ENCODE measurements at regions not wholly inside any gene's neighbourhood (a gene's known extent, or its start where the extent isn't known, plus 50 kb on each side); places are given as distances from the start of the nearest gene placed in this dataset.

DNA sequence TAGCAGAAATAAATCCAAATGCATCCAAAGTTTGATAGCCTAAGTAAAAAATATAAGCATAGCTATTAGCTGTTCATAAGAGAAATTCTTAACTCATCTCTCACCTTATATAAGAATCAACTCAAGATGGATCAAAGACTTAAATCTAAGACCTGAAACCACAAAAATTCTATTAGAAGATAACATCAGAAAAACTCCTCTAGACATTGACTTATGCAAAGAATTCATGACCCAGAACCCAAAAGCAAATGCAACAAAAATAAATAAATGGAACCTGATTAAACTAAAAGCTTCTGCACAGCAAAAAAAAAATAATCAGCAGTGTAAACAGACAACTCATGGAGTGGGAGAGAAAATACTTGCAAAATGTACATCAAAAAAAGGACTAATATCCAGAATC lies 184.3 kb downstream of the TFAP2A start:
- no peak overlapping the region for H3K27ac ChIP-seq (ENCODE audit: low read depth in 1 of 2, low read length in 1 of 2)
- H3K4me1 ChIP-seq (ENCODE audit: control insufficient read depth in 5 of 5, insufficient read depth in 5 of 5, low read length in 5 of 5): no peaks in the 10 kb centered on the region
- no peaks in the 10 kb centered on the region for H3K27me3 ChIP-seq (ENCODE audit: control insufficient read depth in 3 of 3, insufficient read depth in 3 of 3, low read length in 2 of 3)
- no peak for ATAC-seq (ENCODE audit: insufficient read depth, low FRiP score)
- H3K4me3 ChIP-seq: no peak overlapping the region
- TF ChIP-seq CTCF (IDR thresholded peaks at IDR 0.05; ENCODE audit: control extremely low read depth, extremely low read depth): no peak
- H3K36me3 ChIP-seq (ENCODE audit: control insufficient read depth in 4 of 4, insufficient read depth in 4 of 4, low read length in 4 of 4): no peaks in the 10 kb centered on the region
- H3K9me3 ChIP-seq (ENCODE audit: control insufficient read depth in 4 of 4, insufficient read depth in 3 of 4, low read length in 3 of 4): peaks cover 0 to 3% (median 0%) of the 10 kb centered on the region in 4 donors
- H3K9ac ChIP-seq (ENCODE audit: insufficient read depth in 1 of 2, low read length in 2 of 2): no peak overlapping the region
- no peak for DNase-seq

DNA sequence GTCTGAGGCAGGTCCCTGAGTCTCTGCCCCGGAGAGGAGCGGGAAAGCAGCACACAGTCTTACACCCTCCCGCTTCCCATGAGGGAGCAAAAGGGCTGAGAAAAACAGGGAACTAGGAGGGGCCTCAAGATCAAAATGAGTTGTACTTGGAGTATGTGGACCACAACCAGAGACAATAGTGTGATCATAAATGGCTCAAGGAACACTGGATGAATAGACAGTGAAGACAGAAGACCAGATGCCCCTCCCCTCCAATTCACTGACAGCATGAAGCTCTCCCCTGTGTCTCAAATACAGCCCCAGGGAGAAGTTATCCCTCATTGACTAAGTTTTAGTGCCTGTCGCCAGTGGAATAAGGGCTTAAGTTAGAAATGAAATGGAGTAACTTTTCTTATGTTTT lies 191.0 kb downstream of the TFAP2A start:
- H3K9me3 ChIP-seq (ENCODE audit: control insufficient read depth in 4 of 4, insufficient read depth in 3 of 4, low read length in 3 of 4): peaks cover 0 to 3% (median 0%) of the 10 kb centered on the region in 4 donors
- no peak overlapping the region for H3K27ac ChIP-seq (ENCODE audit: low read depth in 1 of 2, low read length in 1 of 2)
- no peaks in the 10 kb centered on the region for H3K4me1 ChIP-seq (ENCODE audit: control insufficient read depth in 5 of 5, insufficient read depth in 5 of 5, low read length in 5 of 5)
- TF ChIP-seq CTCF (IDR thresholded peaks at IDR 0.05; ENCODE audit: control extremely low read depth, extremely low read depth): no peak
- 94 to 97% methylated on average over 4 of the region's 4 CpGs for WGBS, 2 donors
- ATAC-seq (ENCODE audit: insufficient read depth, low FRiP score): no peak
- no peaks in the 10 kb centered on the region for H3K36me3 ChIP-seq (ENCODE audit: control insufficient read depth in 4 of 4, insufficient read depth in 4 of 4, low read length in 4 of 4)
- no peak for DNase-seq
- no peaks in the 10 kb centered on the region for H3K27me3 ChIP-seq (ENCODE audit: control insufficient read depth in 3 of 3, insufficient read depth in 3 of 3, low read length in 2 of 3)
- no peak overlapping the region for H3K9ac ChIP-seq (ENCODE audit: insufficient read depth in 1 of 2, low read length in 2 of 2)
- no peak overlapping the region for H3K4me3 ChIP-seq

DNA sequence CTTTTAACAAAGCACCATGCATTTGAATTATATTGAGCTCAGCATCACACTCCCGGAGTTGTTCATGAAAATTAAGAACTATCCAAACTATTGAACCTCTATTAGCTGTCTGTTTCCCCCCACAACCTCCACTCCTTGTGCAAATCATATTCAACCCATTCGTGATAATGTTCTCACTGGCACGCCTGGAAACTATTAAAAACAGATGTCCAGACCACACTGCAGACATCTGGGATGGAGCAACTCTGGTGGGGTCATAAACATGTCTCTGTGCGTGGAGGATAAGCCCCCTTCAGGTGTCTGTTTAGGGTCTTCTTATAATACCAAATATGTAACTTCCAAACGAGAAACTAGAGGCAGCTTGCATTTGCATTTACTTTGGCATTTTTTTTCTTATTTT lies 193.7 kb downstream of the TFAP2A start:
- H3K27ac ChIP-seq (ENCODE audit: low read depth in 1 of 2, low read length in 1 of 2): no peak overlapping the region
- no peak for DNase-seq
- H3K27me3 ChIP-seq (ENCODE audit: control insufficient read depth in 3 of 3, insufficient read depth in 3 of 3, low read length in 2 of 3): no peaks in the 10 kb centered on the region
- H3K9ac ChIP-seq (ENCODE audit: insufficient read depth in 1 of 2, low read length in 2 of 2): no peak overlapping the region
- TF ChIP-seq CTCF (IDR thresholded peaks at IDR 0.05; ENCODE audit: control extremely low read depth, extremely low read depth): no peak
- no peaks in the 10 kb centered on the region for H3K36me3 ChIP-seq (ENCODE audit: control insufficient read depth in 4 of 4, insufficient read depth in 4 of 4, low read length in 4 of 4)
- H3K4me1 ChIP-seq (ENCODE audit: control insufficient read depth in 5 of 5, insufficient read depth in 5 of 5, low read length in 5 of 5): no peaks in the 10 kb centered on the region
- WGBS, 2 donors: 76 to 85% methylated on average over 5 of the region's 5 CpGs
- no peaks in the 10 kb centered on the region for H3K9me3 ChIP-seq (ENCODE audit: control insufficient read depth in 4 of 4, insufficient read depth in 3 of 4, low read length in 3 of 4)
- no peak for ATAC-seq (ENCODE audit: insufficient read depth, low FRiP score)
- no peak overlapping the region for H3K4me3 ChIP-seq

GRCh38 chr6:10219510-10219909 lies 195.4 kb downstream of the TFAP2A start:
- TF ChIP-seq CTCF (IDR thresholded peaks at IDR 0.05; ENCODE audit: control extremely low read depth, extremely low read depth): no peak
- no peaks in the 10 kb centered on the region for H3K9me3 ChIP-seq (ENCODE audit: control insufficient read depth in 4 of 4, insufficient read depth in 3 of 4, low read length in 3 of 4)
- no peak overlapping the region for H3K9ac ChIP-seq (ENCODE audit: insufficient read depth in 1 of 2, low read length in 2 of 2)
- no peaks in the 10 kb centered on the region for H3K36me3 ChIP-seq (ENCODE audit: control insufficient read depth in 4 of 4, insufficient read depth in 4 of 4, low read length in 4 of 4)
- no peak for ATAC-seq (ENCODE audit: insufficient read depth, low FRiP score)
- no peaks in the 10 kb centered on the region for H3K27me3 ChIP-seq (ENCODE audit: control insufficient read depth in 3 of 3, insufficient read depth in 3 of 3, low read length in 2 of 3)
- no peak overlapping the region for H3K27ac ChIP-seq (ENCODE audit: low read depth in 1 of 2, low read length in 1 of 2)
- WGBS, 2 donors: 69 to 70% methylated on average over 2 of the region's 2 CpGs
- H3K4me1 ChIP-seq (ENCODE audit: control insufficient read depth in 5 of 5, insufficient read depth in 5 of 5, low read length in 5 of 5): no peaks in the 10 kb centered on the region
- peak in 1 of 3 donors; percentile 10 for DNase-seq
- H3K4me3 ChIP-seq: no peak overlapping the region
